Thoracic aorta (tissue), 2 donors: ENCODE measurements at regions not wholly inside any gene's neighbourhood (a gene's known extent, or its start where the extent isn't known, plus 50 kb on each side); places are given as distances from the start of the nearest gene placed in this dataset.

Source experiments
- ATAC-seq: fragments of 150-250 bp; one replicate; pipeline ENCODE4 v1.8.0; 2017; ENCODE audit warnings: low read depth; ENCODE audit not compliant: insufficient number of reproducible peaks, low FRiP score
- DNase-seq: peaks from one replicate; pipeline ENCODE4 v3.0.0-alpha.2; 2020; ENCODE audit warnings: low spot score
- H3K27ac ChIP-seq, 2 donors: fragments of 200-600 bp; sonication (generic); 1 replicate in 1 of 2; 2 replicates in 1 of 2; pipeline ENCODE4 v1.5.1; 2016; ENCODE audit warnings: mild to moderate bottlenecking in 2 of 2, moderate library complexity in 2 of 2
- H3K27me3 ChIP-seq: fragments of 200-600 bp; sonication (generic); replicated peaks from 2 replicates; pipeline ENCODE4 v1.6.0; 2016; ENCODE audit warnings: mild to moderate bottlenecking; ENCODE audit not compliant: insufficient read depth
- H3K36me3 ChIP-seq: fragments of 200-600 bp; sonication (generic); one replicate; pipeline ENCODE4 v1.5.1; 2016
- H3K4me1 ChIP-seq, 2 donors: fragments of 200-600 bp; sonication (generic); 1 replicate in 1 of 2; 2 replicates in 1 of 2; pipeline versions ENCODE4 v1.5.1 to v1.6.0; 2016; ENCODE audit warnings: low read depth in 2 of 2, mild to moderate bottlenecking in 1 of 2; ENCODE audit not compliant: control insufficient read depth in 1 of 2
- H3K4me3 ChIP-seq: fragments of 200-600 bp; sonication (generic); 2 replicates; pipeline ENCODE4 v1.5.1; 2016; ENCODE audit warnings: mild to moderate bottlenecking
- H3K9me3 ChIP-seq: fragments of 200-600 bp; sonication (generic); 2 replicates; pipeline ENCODE4 v1.5.1; 2016
- TF ChIP-seq, protein P1 (sequence below): fragments of 200-600 bp; sonication (generic); IDR thresholded peaks from one replicate; pipeline ENCODE4 v1.5.1; 2019; ENCODE audit warnings: antibody characterized with exemption

DNA sequence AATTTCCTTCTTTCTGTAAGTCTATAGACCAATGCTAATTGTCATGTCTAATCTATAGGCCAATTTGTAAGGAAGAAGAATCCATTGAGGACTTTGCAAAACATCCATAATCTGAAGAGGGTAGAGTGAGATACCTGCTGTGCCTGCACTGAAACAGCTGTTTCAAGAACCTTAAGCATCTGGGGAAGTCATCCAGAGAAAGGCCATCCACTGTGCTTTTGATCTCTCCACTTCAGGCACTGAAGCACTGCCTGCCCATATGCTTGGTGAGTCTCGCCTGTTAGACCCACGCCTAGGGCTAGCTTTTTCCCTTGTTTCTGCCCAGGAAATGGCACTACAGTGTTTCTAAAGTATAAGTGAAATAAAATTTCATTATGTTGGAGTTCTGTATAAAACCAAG lies 921.8 kb upstream of the EPHA7 start:
- Histone ChIP-seq H3K36me3 (no peaks in the 10 kb centered on the region), H3K27ac (no peak overlapping the region), H3K4me1 (no peaks in the 10 kb centered on the region), H3K9me3 (no peaks in the 10 kb centered on the region), H3K27me3 (no peaks in the 10 kb centered on the region), H3K4me3 (no peak overlapping the region)
- ATAC-seq (no peak), DNase-seq (no peak)
- TF ChIP-seq, protein P1, sequence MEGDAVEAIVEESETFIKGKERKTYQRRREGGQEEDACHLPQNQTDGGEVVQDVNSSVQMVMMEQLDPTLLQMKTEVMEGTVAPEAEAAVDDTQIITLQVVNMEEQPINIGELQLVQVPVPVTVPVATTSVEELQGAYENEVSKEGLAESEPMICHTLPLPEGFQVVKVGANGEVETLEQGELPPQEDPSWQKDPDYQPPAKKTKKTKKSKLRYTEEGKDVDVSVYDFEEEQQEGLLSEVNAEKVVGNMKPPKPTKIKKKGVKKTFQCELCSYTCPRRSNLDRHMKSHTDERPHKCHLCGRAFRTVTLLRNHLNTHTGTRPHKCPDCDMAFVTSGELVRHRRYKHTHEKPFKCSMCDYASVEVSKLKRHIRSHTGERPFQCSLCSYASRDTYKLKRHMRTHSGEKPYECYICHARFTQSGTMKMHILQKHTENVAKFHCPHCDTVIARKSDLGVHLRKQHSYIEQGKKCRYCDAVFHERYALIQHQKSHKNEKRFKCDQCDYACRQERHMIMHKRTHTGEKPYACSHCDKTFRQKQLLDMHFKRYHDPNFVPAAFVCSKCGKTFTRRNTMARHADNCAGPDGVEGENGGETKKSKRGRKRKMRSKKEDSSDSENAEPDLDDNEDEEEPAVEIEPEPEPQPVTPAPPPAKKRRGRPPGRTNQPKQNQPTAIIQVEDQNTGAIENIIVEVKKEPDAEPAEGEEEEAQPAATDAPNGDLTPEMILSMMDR: no peak

DNA sequence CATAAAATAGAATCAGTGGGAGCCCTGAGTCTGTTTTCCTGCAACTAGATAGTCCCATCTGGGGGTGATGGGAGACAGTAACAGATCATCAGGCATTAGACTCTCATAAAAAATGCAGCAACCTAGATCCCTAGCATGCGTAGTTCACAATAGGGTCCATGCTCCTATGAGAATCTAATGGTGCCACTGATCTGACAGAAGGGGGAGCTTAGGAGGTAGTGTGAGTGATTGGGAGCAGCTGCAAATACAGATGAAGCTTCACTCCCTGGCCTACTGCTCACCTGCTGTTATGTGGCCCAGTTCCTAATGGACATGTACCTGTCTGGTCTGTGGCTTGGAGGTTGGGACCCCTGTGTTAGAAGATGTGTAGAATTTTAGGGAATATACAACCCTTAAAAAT lies 904.5 kb upstream of the EPHA7 start:
- no peak for ATAC-seq
- TF ChIP-seq, protein P1: no peak

DNA sequence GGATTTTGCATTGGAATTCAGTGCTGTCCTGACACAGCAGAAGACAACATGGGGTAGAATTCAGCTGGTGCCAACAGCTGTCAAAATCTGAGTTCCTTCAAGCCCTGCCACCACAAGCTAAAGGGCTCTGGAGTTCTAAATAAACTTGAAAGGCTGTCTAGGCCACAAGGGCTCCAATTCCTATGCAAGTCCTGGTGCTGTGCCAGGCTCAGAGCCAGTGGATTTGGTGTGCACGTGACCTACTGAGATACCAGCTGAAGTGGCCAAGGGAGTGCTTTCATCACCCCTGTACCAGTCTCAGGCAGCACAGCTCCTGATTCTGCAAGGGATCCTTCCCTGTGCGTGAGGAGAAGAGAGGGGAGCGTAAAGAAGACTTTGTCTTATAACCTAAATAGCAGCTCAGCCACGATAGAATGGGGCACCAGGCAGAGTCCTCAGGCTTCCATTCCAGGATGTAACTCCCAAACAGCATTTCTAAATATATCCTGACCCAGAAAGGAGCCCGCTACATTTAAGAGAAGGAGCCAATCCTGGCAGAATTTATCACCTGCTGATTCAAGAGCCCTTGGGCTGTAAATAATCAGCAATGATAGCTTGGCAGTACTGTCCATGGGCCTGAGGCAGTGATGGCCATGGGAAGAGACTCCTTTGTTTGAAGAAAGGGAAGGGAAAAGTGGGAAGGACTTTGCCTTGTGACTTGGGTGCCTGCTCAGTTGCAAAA lies 881.2 kb upstream of the EPHA7 start:
- no peak overlapping the region for H3K27ac ChIP-seq
- DNase-seq: no peak
- TF ChIP-seq, protein P1: no peak
- no peaks in the 10 kb centered on the region for H3K4me1 ChIP-seq
- H3K4me3 ChIP-seq: no peak overlapping the region
- no peak for ATAC-seq
- H3K27me3 ChIP-seq: no peaks in the 10 kb centered on the region
- H3K9me3 ChIP-seq: no peaks in the 10 kb centered on the region
- no peaks in the 10 kb centered on the region for H3K36me3 ChIP-seq

More for the DNA sequence above, 904.5 kb upstream of the EPHA7 start:
- no peak for DNase-seq
- H3K36me3 ChIP-seq: no peaks in the 10 kb centered on the region
- no peaks in the 10 kb centered on the region for H3K9me3 ChIP-seq
- no peaks in the 10 kb centered on the region for H3K4me1 ChIP-seq
- no peak overlapping the region for H3K27ac ChIP-seq
- H3K4me3 ChIP-seq: no peak overlapping the region
- no peaks in the 10 kb centered on the region for H3K27me3 ChIP-seq

DNA sequence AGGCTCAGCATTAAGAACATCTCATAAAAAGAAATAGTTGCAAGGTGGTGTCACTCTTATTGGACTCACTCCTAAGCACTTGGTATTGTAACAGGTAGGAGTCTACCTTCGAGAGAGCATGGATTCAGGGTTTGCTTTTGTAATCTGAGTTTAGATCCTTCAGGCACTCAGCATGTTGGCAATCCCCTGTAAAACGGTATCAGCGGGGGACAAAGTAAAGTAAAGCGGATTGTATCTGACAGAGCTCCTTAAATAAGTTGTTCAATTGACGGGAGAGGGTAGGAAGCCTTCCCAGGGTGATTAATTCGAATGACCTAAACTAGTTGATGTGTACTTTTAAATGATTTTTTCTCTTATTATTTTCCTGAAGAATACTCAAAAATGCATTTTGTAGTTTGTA lies 869.8 kb upstream of the EPHA7 start:
- Histone ChIP-seq H3K27me3 (no peaks in the 10 kb centered on the region), H3K36me3 (no peaks in the 10 kb centered on the region), H3K9me3 (no peaks in the 10 kb centered on the region), H3K4me1 (no peaks in the 10 kb centered on the region), H3K4me3 (no peak overlapping the region), H3K27ac (no peak overlapping the region)
- DNase-seq (no peak), ATAC-seq (no peak)
- TF ChIP-seq, protein P1: no peak

DNA sequence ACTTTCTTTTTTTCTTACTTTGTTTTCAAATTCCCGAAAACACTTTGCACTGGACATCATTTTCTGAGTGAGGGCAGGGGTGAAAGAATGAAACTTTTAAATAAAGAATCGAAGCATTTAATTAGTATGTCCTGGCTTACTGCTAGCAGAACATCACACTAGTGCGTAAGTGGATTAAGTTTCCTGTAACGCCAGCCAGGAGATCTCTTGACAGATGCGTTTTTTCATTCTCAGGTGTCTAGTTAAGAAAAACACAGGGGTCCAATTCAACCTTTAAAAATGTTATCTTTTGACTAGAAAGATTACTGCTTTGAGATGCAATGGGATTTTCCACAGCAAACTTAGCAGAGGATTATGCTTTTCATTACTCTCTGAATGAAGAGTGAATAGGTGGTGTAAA lies 858.8 kb upstream of the EPHA7 start:
- no peak overlapping the region for H3K27ac ChIP-seq
- no peaks in the 10 kb centered on the region for H3K27me3 ChIP-seq
- H3K4me3 ChIP-seq: no peak overlapping the region
- DNase-seq: no peak
- no peak for ATAC-seq
- no peaks in the 10 kb centered on the region for H3K36me3 ChIP-seq
- H3K4me1 ChIP-seq: no peaks in the 10 kb centered on the region
- TF ChIP-seq, protein P1: no peak
- H3K9me3 ChIP-seq: no peaks in the 10 kb centered on the region
